SK-N-SH (cell line): ENCODE measurements at regions not wholly inside any gene's neighbourhood (a gene's known extent, or its start where the extent isn't known, plus 50 kb on each side); places are given as distances from the start of the nearest gene placed in this dataset.

Experiments used
- CTCF ChIA-PET: fragments of 300-600, 350-600 bp; formaldehyde crosslinking; extraction: SDS; loops from one replicate; lab custom pipeline; 2021; lab: Yijun Ruan, JAX
- POLR2A ChIA-PET: fragments of 350-600 bp; sonication (Branson Sonifier 250); formaldehyde crosslinking; extraction: SDS; loops from one replicate; lab custom pipeline; 2020; ENCODE audit warnings: antibody characterized with exemption, inconsistent platforms; lab: Yijun Ruan, JAX
- DNase-seq: peaks from one replicate; pipeline ENCODE4 v3.0.0; 2012
- H2AFZ ChIP-seq: fragments of 200-600 bp; sonication (generic); 2 replicates; pipeline ENCODE4 v1.8.1; 2016; ENCODE audit warnings: antibody characterized with exemption, mild to moderate bottlenecking, low read depth
- H3F3A ChIP-seq: fragments of 200-600 bp; sonication (generic); replicated peaks from 2 replicates; pipeline ENCODE3; 2016; ENCODE audit warnings: antibody characterized with exemption, mild to moderate bottlenecking; ENCODE audit not compliant: insufficient read depth
- H3K27ac ChIP-seq, 2 experiments: fragments of 200-500 bp in 1 of 2; fragments of 200-600 bp in 1 of 2; sonication (Bioruptor generic) in 1 of 2; sonication (generic), shearing (Covaris generic) in 1 of 2; 2 replicates each; pipeline versions ENCODE4 v1.5.1 to v1.6.1; 2014 to 2016; ENCODE audit warnings: low read depth in 2 of 2, inconsistent platforms in 1 of 2, low read length in 1 of 2, mild to moderate bottlenecking in 1 of 2, mixed read lengths in 1 of 2
- H3K27me3 ChIP-seq: fragments of 200-600 bp; sonication (generic), shearing (Covaris generic); 2 replicates; pipeline ENCODE4 v1.6.1; 2016; ENCODE audit warnings: mixed run types; ENCODE audit not compliant: insufficient read depth
- H3K36me3 ChIP-seq, 2 experiments: fragments of 200-500 bp in 1 of 2; fragments of 200-600 bp in 1 of 2; sonication (Bioruptor generic) in 1 of 2; sonication (generic) in 1 of 2; replicated peaks in 1 of 2; 2 replicates each; pipeline versions ENCODE3 to v1.5.1; 2014 to 2016; ENCODE audit warnings: low read length in 1 of 2, mild to moderate bottlenecking in 1 of 2; ENCODE audit not compliant: insufficient read depth in 2 of 2, control insufficient read depth in 1 of 2
- H3K4me1 ChIP-seq, 2 experiments: fragments of 200-500 bp in 1 of 2; fragments of 200-600 bp in 1 of 2; sonication (Bioruptor generic) in 1 of 2; sonication (generic), shearing (Covaris generic) in 1 of 2; 2 replicates each; pipeline versions ENCODE4 v1.5.1 to v1.6.1; 2014 to 2016; ENCODE audit warnings: low read depth in 1 of 2, low read length in 1 of 2, mixed run types in 1 of 2; ENCODE audit not compliant: insufficient read depth in 2 of 2, control insufficient read depth in 1 of 2
- H3K4me2 ChIP-seq: fragments of 200-600 bp; sonication (generic), shearing (Covaris generic); 2 replicates; pipeline ENCODE4 v1.6.1; 2017; ENCODE audit warnings: mixed run types
- H3K4me3 ChIP-seq, 2 experiments: fragments of 200-500 bp in 1 of 2; fragments of 200-600 bp in 1 of 2; sonication (Bioruptor generic) in 1 of 2; sonication (generic), shearing (Covaris generic) in 1 of 2; 2 replicates each; pipeline versions ENCODE4 v1.5.1 to v1.8.1; 2014 to 2016; ENCODE audit warnings: low read depth in 2 of 2, inconsistent platforms in 1 of 2, low read length in 1 of 2, mild to moderate bottlenecking in 1 of 2, mixed read lengths in 1 of 2, moderate library complexity in 1 of 2
- H3K79me2 ChIP-seq: fragments of 200-600 bp; sonication (generic); 2 replicates; pipeline ENCODE4 v1.8.1; 2017; ENCODE audit warnings: mild to moderate bottlenecking; ENCODE audit not compliant: insufficient read depth
- H3K9ac ChIP-seq: fragments of 200-600 bp; sonication (generic); 2 replicates; pipeline ENCODE4 v1.6.1; 2017; ENCODE audit warnings: mixed run types
- H3K9me2 ChIP-seq: fragments of 200-600 bp; sonication (generic); 2 replicates; pipeline ENCODE4 v1.6.1; 2017; ENCODE audit warnings: mixed run types
- H3K9me3 ChIP-seq: fragments of 200-600 bp; sonication (generic); 2 replicates; pipeline ENCODE4 v1.6.1; 2017; ENCODE audit warnings: mixed run types, mild to moderate bottlenecking, moderate library complexity
- H4K20me1 ChIP-seq: fragments of 200-600 bp; sonication (generic); 2 replicates; pipeline ENCODE4 v1.6.1; 2017; ENCODE audit warnings: mild to moderate bottlenecking, mixed run types; ENCODE audit not compliant: insufficient read depth
- FOXM1 ChIP-seq: IDR thresholded peaks from 2 replicates; pipeline ENCODE4 v1.4.0; 2012; ENCODE audit warnings: low read depth, mild to moderate bottlenecking
- GABPA ChIP-seq: IDR thresholded peaks from 2 replicates; pipeline ENCODE4 v1.4.0; 2012; ENCODE audit warnings: low read depth, mild to moderate bottlenecking
- MXI1 ChIP-seq: IDR thresholded peaks from 2 replicates; pipeline ENCODE4 v1.6.1; 2012; ENCODE audit warnings: mild to moderate bottlenecking, low read depth, low read length, improper control_type of control experiment
- NFIC ChIP-seq: IDR thresholded peaks from 2 replicates; pipeline ENCODE4 v1.4.0; 2012; ENCODE audit warnings: borderline replicate concordance
- NRF1 ChIP-seq: IDR thresholded peaks from 2 replicates; pipeline ENCODE4 v1.6.1; 2012; ENCODE audit warnings: low read depth, mild to moderate bottlenecking, low read length
- RAD21 ChIP-seq: IDR thresholded peaks from 2 replicates; pipeline ENCODE4 v1.6.1; 2012; ENCODE audit warnings: mild to moderate bottlenecking, low read length
- RCOR1 ChIP-seq: fragments of 150-350 bp; IDR thresholded peaks from 2 replicates; pipeline ENCODE4 v1.6.1; 2017; ENCODE audit warnings: antibody characterized with exemption, low read length
- SIN3A ChIP-seq: IDR thresholded peaks from 2 replicates; pipeline ENCODE4 v1.6.1; 2012; ENCODE audit warnings: low read depth, mild to moderate bottlenecking, low read length, moderate library complexity, borderline replicate concordance
- TCF12 ChIP-seq: IDR thresholded peaks from 2 replicates; pipeline ENCODE4 v1.4.0; 2012
- YY1 ChIP-seq: IDR thresholded peaks from 2 replicates; pipeline ENCODE4 v1.4.0; 2012; ENCODE audit warnings: low read depth, mild to moderate bottlenecking
- WGBS: methylation state at CpG from one replicate; pipeline ENCODE4 v1.1.6; 2017; ENCODE audit warnings: low lambda C conversion rate; 5-methylcytosine and 5-hydroxymethylcytosine counted together
- TF ChIP-seq, protein P1 (sequence below): IDR thresholded peaks from 2 replicates; pipeline ENCODE4 v1.4.0; 2012; ENCODE audit warnings: low read depth
- TF ChIP-seq, protein P2 (sequence below): IDR thresholded peaks from 2 replicates; pipeline ENCODE4 v1.6.1; 2012; ENCODE audit warnings: mild to moderate bottlenecking, low read depth, low read length, moderate library complexity
- TF ChIP-seq, protein P3 (sequence below): IDR thresholded peaks from 2 replicates; pipeline ENCODE4; 2012

DNA sequence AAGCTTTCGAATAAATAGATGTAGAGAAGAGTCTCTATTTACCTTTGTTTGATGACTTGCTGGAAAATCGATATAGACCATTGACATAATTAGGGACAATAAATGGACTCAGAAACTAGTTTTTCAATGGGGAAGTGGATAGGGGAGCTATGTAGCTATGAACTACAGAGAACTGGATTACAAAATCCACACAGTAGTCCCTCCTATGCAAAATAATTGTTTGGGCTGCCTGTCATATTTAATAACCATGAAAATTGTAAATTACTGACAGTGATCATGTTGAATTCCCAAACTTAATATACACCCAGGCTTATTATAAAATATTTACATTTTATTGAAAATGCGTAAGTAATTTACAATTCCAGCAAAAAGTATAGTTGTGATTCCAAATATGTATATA is 333.1 kb upstream of the FAM241A start:
- H2AFZ ChIP-seq = no peak overlapping the region
- no peak overlapping the region for H3K27ac ChIP-seq
- no peak overlapping the region for H3K4me3 ChIP-seq
- H3F3A ChIP-seq = no peaks in the 10 kb centered on the region
- H4K20me1 ChIP-seq = no peaks in the 10 kb centered on the region
- no peak overlapping the region for H3K9ac ChIP-seq
- no peaks in the 10 kb centered on the region for H3K36me3 ChIP-seq
- no peaks in the 10 kb centered on the region for H3K4me1 ChIP-seq
- H3K27me3 ChIP-seq = no peaks in the 10 kb centered on the region; the same call in 1 of the 2 replicates
- WGBS = 2% methylated on average over 3 of the region's 3 CpGs
- no peaks in the 10 kb centered on the region for H3K9me3 ChIP-seq
- H3K9me2 ChIP-seq = no peaks in the 10 kb centered on the region
- H3K4me2 ChIP-seq = no peak overlapping the region
- TF ChIP-seq TCF12 (no peak), NFIC (no peak), RCOR1 (no peak), FOXM1 (no peak), MXI1 (no peak), SIN3A (no peak)
- TF ChIP-seq, protein P1, sequence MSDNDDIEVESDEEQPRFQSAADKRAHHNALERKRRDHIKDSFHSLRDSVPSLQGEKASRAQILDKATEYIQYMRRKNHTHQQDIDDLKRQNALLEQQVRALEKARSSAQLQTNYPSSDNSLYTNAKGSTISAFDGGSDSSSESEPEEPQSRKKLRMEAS = no peak
- TF ChIP-seq, all 33 proteins: peak for 0
- ChIA-PET CTCF (interaction anchor here (0.6 kb wide), 1 partner anchor 21 kb away, joined by 3 read pairs; no protein-coding TSS in a partner anchor), POLR2A (no interaction called here)
- no peaks in the 10 kb centered on the region for H3K79me2 ChIP-seq
- DNase-seq = no peak

DNA sequence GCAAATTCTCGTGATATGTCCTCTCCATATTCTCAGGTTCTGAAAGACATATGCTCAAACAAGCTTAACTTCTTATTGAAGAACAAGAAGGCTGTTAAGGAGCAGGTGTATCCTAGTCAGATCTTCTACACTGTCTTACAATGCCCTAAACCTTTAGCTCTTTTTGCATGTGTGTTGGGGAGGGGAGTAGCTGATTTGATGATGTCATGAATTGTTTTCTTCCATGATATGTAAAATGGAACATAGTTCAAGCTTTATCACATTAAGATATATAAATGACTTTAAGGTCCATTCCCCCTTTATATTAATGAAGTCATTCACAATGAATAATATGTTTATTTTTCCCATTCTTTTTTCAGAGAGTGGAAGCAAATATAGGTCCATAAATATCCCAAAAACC is 332.5 kb upstream of the FAM241A start:
- Histone ChIP-seq H3K79me2 (no peaks in the 10 kb centered on the region), H2AFZ (no peak overlapping the region), H3K9ac (no peak overlapping the region), H3K4me2 (no peak overlapping the region), H3K9me2 (no peaks in the 10 kb centered on the region), H3K27me3 (no peaks in the 10 kb centered on the region; the same call in 1 of the 2 replicates), H3K4me1 (no peaks in the 10 kb centered on the region), H4K20me1 (no peaks in the 10 kb centered on the region), H3F3A (no peaks in the 10 kb centered on the region), H3K36me3 (no peaks in the 10 kb centered on the region), H3K4me3 (no peak overlapping the region), H3K27ac (no peak overlapping the region), H3K9me3 (no peaks in the 10 kb centered on the region)
- POLR2A ChIA-PET = no interaction called here
- no peak for DNase-seq
- CTCF ChIA-PET = interaction anchor here (0.6 kb wide), 1 partner anchor 21 kb away, joined by 3 read pairs; no protein-coding TSS in a partner anchor
- TF ChIP-seq NRF1 (no peak), YY1 (no peak), GABPA (no peak), RAD21 (no peak)
- TF ChIP-seq, protein P2, sequence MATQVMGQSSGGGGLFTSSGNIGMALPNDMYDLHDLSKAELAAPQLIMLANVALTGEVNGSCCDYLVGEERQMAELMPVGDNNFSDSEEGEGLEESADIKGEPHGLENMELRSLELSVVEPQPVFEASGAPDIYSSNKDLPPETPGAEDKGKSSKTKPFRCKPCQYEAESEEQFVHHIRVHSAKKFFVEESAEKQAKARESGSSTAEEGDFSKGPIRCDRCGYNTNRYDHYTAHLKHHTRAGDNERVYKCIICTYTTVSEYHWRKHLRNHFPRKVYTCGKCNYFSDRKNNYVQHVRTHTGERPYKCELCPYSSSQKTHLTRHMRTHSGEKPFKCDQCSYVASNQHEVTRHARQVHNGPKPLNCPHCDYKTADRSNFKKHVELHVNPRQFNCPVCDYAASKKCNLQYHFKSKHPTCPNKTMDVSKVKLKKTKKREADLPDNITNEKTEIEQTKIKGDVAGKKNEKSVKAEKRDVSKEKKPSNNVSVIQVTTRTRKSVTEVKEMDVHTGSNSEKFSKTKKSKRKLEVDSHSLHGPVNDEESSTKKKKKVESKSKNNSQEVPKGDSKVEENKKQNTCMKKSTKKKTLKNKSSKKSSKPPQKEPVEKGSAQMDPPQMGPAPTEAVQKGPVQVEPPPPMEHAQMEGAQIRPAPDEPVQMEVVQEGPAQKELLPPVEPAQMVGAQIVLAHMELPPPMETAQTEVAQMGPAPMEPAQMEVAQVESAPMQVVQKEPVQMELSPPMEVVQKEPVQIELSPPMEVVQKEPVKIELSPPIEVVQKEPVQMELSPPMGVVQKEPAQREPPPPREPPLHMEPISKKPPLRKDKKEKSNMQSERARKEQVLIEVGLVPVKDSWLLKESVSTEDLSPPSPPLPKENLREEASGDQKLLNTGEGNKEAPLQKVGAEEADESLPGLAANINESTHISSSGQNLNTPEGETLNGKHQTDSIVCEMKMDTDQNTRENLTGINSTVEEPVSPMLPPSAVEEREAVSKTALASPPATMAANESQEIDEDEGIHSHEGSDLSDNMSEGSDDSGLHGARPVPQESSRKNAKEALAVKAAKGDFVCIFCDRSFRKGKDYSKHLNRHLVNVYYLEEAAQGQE = no peak
- TF ChIP-seq, protein P3, sequence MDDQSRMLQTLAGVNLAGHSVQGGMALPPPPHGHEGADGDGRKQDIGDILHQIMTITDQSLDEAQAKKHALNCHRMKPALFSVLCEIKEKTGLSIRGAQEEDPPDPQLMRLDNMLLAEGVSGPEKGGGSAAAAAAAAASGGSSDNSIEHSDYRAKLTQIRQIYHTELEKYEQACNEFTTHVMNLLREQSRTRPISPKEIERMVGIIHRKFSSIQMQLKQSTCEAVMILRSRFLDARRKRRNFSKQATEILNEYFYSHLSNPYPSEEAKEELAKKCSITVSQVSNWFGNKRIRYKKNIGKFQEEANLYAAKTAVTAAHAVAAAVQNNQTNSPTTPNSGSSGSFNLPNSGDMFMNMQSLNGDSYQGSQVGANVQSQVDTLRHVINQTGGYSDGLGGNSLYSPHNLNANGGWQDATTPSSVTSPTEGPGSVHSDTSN = no peak
- WGBS = 0% methylated on average over 1 of the region's 1 CpG
